ENCODE measurements at regions not wholly inside any gene's neighbourhood (a gene's known extent, or its start where the extent isn't known, plus 50 kb on each side); places are given as distances from the start of the nearest gene placed in this dataset.

DNA sequence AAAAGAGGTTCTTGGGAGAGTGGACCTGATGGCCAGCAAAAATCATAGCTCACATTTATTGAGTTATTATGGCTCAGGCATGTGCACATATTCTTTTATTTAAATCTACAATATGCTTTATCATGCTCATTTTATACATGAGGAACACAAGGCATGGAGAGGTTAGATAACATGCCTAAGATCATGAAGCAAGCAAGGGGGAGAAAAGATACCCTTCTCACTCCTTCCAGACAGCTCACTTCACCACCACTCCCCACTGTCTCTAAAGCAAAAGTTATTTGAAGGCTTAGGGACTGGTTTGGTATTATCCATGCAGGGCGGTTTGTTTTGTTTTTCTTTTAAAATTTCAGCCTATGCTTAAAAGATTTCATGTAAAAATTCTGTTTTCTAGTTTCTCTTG lies 59.0 kb upstream of the PDE8B start:
- TF ChIP-seq FOXM1 (IDR thresholded peaks at IDR 0.05; ENCODE audit: borderline replicate concordance, low read depth) (no peak), CREB1 (IDR thresholded peaks at IDR 0.05; ENCODE audit: low read depth) (no peak), EP300 (IDR thresholded peaks at IDR 0.05; ENCODE audit: borderline replicate concordance) (no peak), EGR1 (IDR thresholded peaks at IDR 0.05) (no peak), RAD21 (IDR thresholded peaks at IDR 0.05; ENCODE audit: low read depth) (no peak)
